ENCODE measurements at regions not wholly inside any gene's neighbourhood (a gene's known extent, or its start where the extent isn't known, plus 50 kb on each side); places are given as distances from the start of the nearest gene placed in this dataset.

DNA sequence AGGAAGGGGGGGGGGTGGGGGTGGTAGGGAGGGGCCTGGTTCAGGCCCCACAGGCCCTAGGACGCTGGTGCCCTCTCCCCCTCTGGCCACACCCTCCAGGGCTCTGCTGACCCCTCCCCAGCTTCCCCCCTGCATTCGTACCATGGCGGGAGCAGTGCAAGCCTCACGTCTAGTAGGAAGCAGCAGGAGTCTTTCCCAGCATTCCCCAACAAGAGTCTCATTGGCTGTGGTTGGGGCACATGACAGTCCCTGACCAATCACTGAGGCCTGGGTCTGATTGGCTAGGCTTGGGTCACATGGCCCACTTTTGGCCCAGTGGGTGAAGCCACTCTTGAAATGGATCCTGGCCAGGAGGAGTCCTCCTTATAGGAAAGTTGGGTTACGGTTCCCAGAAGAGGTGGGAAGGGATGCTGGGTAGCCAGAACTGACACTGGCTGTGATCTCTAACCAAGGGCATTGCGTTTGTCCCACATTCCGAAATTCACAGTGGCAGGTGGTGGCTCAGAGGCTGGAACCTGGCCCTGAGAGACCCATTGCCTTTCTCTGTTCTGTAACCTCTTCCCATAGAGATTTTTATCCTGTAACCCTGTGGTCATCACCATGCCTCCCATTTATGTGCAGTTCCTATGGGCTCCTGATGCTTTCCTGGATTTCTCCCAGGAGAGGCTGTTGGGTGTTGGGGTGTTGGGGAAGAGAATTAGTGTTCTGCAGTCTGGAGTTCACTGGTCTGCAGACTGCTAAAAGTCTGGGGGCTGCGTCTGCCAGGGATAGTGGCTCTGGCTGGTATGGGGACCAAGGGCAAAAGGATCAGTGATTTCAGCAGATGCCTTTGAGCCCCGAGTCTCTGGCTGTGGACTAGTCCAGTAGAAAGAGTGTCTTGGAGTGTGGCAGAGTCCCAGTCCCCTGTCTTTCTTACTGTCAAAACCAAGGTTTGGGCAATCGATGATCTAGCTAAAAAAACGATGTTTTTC lies 58.9 kb upstream of the MYEOV start:
- Mint-ChIP-seq H3K4me1 (ENCODE audit: low read depth) (peaks cover 21% of the 10 kb centered on the region), H3K27ac (no peak overlapping the region), H3K27me3 (peaks cover 5% of the 10 kb centered on the region), H3K36me3 (ENCODE audit: low read depth) (peaks cover 1% of the 10 kb centered on the region), H3K4me3 (no peak overlapping the region), H3K9me3 (no peaks in the 10 kb centered on the region)
- intact Hi-C loops (cut with micrococcal nuclease), result loop anchor here (10.0 kb wide), 1 partner anchor 110 kb away; no protein-coding TSS in a partner anchor
- no peak for ATAC-seq
- TF ChIP-seq, protein P1, sequence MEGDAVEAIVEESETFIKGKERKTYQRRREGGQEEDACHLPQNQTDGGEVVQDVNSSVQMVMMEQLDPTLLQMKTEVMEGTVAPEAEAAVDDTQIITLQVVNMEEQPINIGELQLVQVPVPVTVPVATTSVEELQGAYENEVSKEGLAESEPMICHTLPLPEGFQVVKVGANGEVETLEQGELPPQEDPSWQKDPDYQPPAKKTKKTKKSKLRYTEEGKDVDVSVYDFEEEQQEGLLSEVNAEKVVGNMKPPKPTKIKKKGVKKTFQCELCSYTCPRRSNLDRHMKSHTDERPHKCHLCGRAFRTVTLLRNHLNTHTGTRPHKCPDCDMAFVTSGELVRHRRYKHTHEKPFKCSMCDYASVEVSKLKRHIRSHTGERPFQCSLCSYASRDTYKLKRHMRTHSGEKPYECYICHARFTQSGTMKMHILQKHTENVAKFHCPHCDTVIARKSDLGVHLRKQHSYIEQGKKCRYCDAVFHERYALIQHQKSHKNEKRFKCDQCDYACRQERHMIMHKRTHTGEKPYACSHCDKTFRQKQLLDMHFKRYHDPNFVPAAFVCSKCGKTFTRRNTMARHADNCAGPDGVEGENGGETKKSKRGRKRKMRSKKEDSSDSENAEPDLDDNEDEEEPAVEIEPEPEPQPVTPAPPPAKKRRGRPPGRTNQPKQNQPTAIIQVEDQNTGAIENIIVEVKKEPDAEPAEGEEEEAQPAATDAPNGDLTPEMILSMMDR (IDR thresholded peaks at IDR 0.05), result no peak
- ChIA-PET POLR2A (no interaction called here), CTCF (no interaction called here)
- DNase-seq, result no peak

DNA sequence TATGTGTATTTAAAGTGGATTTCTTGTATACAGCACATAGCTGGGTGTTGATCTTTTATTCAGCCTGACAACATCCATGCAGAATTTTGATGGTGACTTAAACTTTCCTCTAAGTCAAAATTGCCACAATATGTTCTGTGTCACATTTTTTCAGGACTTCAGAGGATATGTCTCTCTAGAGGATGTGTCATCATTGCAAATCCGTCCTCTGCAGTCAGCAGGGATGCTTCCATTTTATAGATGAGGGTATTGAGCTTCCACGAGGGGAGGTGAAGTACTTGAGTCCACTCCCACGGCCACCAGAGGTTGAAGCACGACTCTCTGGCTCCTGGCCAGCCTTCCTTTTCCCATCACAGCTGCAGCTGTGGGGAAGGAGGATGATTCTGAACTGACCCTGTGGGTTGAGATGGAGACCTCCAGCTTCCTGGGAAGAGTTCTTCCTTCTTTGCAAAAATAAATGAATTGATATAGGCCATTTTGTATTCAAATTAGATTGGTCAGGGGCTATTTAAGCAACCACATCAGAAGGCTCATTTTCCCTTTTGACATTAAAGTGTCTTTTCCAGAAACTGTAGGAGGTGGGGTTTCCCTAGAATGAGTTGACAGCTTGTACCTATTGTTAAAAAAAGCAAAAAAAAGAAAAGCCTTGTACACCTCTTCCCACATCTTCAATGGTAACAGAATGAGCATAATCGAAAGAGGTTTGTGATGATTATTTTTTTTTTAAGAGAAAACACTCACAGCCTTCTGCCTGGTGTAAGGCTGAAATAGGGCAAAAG lies 55.2 kb upstream of the MYEOV start:
- intact Hi-C loops (cut with micrococcal nuclease), result loop anchor here (10.0 kb wide), 1 partner anchor 114 kb away; no protein-coding TSS in a partner anchor
- ATAC-seq, result peak; percentile 79
- Mint-ChIP-seq H3K4me1 (ENCODE audit: low read depth) (peaks cover 36% of the 10 kb centered on the region), H3K4me3 (no peak overlapping the region), H3K9me3 (peaks cover 3% of the 10 kb centered on the region), H3K27ac (peak overlapping the region; percentile 68), H3K36me3 (ENCODE audit: low read depth) (peaks cover 1% of the 10 kb centered on the region), H3K27me3 (peaks cover 4% of the 10 kb centered on the region)
- TF ChIP-seq, protein P1 (IDR thresholded peaks at IDR 0.05), result no peak
- ChIA-PET CTCF (interaction anchor here (0.6 to 1.1 kb wide), 2 partner anchors 90 to 404 kb away, joined by 3 read pairs; no protein-coding TSS in a partner anchor), POLR2A (interaction anchor here (0.7 to 1.5 kb wide), 2 partner anchors 48 to 59 kb away, joined by 3 to 9 read pairs; no protein-coding TSS in a partner anchor)
- peak; percentile 43 for DNase-seq

GRCh38 chr11:69239641-69240040 lies 54.3 kb upstream of the MYEOV start:
- Mint-ChIP-seq H3K27ac (peak overlapping the region; percentile 42), H3K36me3 (ENCODE audit: low read depth) (peaks cover 1% of the 10 kb centered on the region)
- CTCF ChIA-PET, result no interaction called here

GRCh38 chr11:69240332-69241074 lies 53.5 kb upstream of the MYEOV start:
- intact Hi-C loops (cut with micrococcal nuclease), result no loop called here
- ATAC-seq, result no peak
- H3K36me3 Mint-ChIP-seq (ENCODE audit: low read depth), result peaks cover 1% of the 10 kb centered on the region
- peaks cover 4% of the 10 kb centered on the region for H3K27me3 Mint-ChIP-seq
- H3K4me1 Mint-ChIP-seq (ENCODE audit: low read depth), result peaks cover 36% of the 10 kb centered on the region
- no peak overlapping the region for H3K4me3 Mint-ChIP-seq
- ChIA-PET POLR2A (interaction anchor here (1.7 kb wide), 1 partner anchor 57 kb away, joined by 4 read pairs; no protein-coding TSS in a partner anchor), CTCF (interaction anchor here (1.5 kb wide), 1 partner anchor 139 kb away, joined by 3 read pairs; no protein-coding TSS in a partner anchor)
- peaks cover 3% of the 10 kb centered on the region for H3K9me3 Mint-ChIP-seq
- TF ChIP-seq, protein P1 (IDR thresholded peaks at IDR 0.05), result no peak
- no peak overlapping the region for H3K27ac Mint-ChIP-seq
- DNase-seq, result peak; percentile 25

More at GRCh38 chr11:69239641-69240040, 54.3 kb upstream of the MYEOV start:
- TF ChIP-seq, protein P1 (IDR thresholded peaks at IDR 0.05), result no peak
- H3K27me3 Mint-ChIP-seq, result peaks cover 4% of the 10 kb centered on the region
- ATAC-seq (no peak), DNase-seq (no peak)
- H3K9me3 Mint-ChIP-seq, result peaks cover 3% of the 10 kb centered on the region
- POLR2A ChIA-PET, result interaction anchor here (1.5 to 1.7 kb wide), 2 partner anchors 58 kb away, joined by 4 to 9 read pairs; no protein-coding TSS in a partner anchor
- H3K4me3 Mint-ChIP-seq, result no peak overlapping the region
- H3K4me1 Mint-ChIP-seq (ENCODE audit: low read depth), result peaks cover 36% of the 10 kb centered on the region
- intact Hi-C loops (cut with micrococcal nuclease), result loop anchor here (10.0 kb wide), 1 partner anchor 115 kb away; no protein-coding TSS in a partner anchor
